Fibroblast of skin of left quadriceps (primary cell): ENCODE measurements at regions not wholly inside any gene's neighbourhood (a gene's known extent, or its start where the extent isn't known, plus 50 kb on each side); places are given as distances from the start of the nearest gene placed in this dataset.
A peak's percentile ranks its signal among the peaks of the same experiment; 100 is the strongest.
"Not testable (repeated sequence)": the region's sequence is repeated elsewhere in the genome, so short reads cannot be mapped to it uniquely, and the experiment has no call there.

Experiments used
- DNase-seq, 2 experiments: peaks; one replicate each; pipeline ENCODE4 v3.0.0-alpha.2; 2013; ENCODE audit warnings: low read depth in 2 of 2

GRCh38 chr20:52312132-52312729, 120.7 kb upstream of the ZFP64 start:
- DNase-seq = peak; percentile 44 to 52

- no peak for DNase-seq
These were observed 119.7 kb upstream of the ZFP64 start for GRCh38 chr20:52311209-52311794.

- DNase-seq = peak in 1 of 2 experiments; percentile 15
These were observed 117.6 kb upstream of the ZFP64 start for GRCh38 chr20:52309181-52309580.

GRCh38 chr20:52306477-52306876, 114.9 kb upstream of the ZFP64 start:
- no peak for DNase-seq

GRCh38 chr20:52305858-52306257, 114.3 kb upstream of the ZFP64 start:
- no peak for DNase-seq

- no peak for DNase-seq
These were observed 113.6 kb upstream of the ZFP64 start for GRCh38 chr20:52305024-52305645.

- DNase-seq = no peak
These were observed 111.8 kb upstream of the ZFP64 start for GRCh38 chr20:52303281-52303950.

GRCh38 chr20:52302736-52303135, 111.2 kb upstream of the ZFP64 start:
- DNase-seq = no peak

GRCh38 chr20:52302051-52302450, 110.5 kb upstream of the ZFP64 start:
- not testable (repeated sequence) for DNase-seq

- no peak for DNase-seq
These were observed 104.0 kb upstream of the ZFP64 start for GRCh38 chr20:52295556-52295955.

GRCh38 chr20:52294106-52294628, 102.6 kb upstream of the ZFP64 start:
- no peak for DNase-seq

- no peak for DNase-seq
These were observed 99.5 kb upstream of the ZFP64 start for GRCh38 chr20:52291109-52291508.

- no peak for DNase-seq
These were observed 99.0 kb upstream of the ZFP64 start for GRCh38 chr20:52290569-52290968.

- DNase-seq = no peak
These were observed 98.5 kb upstream of the ZFP64 start for GRCh38 chr20:52289956-52290565.

- no peak for DNase-seq
These were observed 88.8 kb upstream of the ZFP64 start for GRCh38 chr20:52280407-52280806.

- peak; percentile 79 to 83 for DNase-seq
These were observed 88.1 kb upstream of the ZFP64 start for GRCh38 chr20:52279706-52280105.

GRCh38 chr20:52275181-52275691, 83.7 kb upstream of the ZFP64 start:
- peak in 1 of 2 experiments; percentile 52 for DNase-seq

GRCh38 chr20:52270696-52271095, 79.1 kb upstream of the ZFP64 start:
- DNase-seq = peak in 1 of 2 experiments; percentile 29

GRCh38 chr20:52270001-52270606, 78.5 kb upstream of the ZFP64 start:
- peak in 1 of 2 experiments; percentile 48 for DNase-seq

GRCh38 chr20:52269321-52269720, 77.7 kb upstream of the ZFP64 start:
- DNase-seq = peak; percentile 86 to 87

- DNase-seq = peak; percentile 68 to 69
These were observed 76.7 kb upstream of the ZFP64 start for GRCh38 chr20:52268184-52268749.
